ENCODE measurements at regions not wholly inside any gene's neighbourhood (a gene's known extent, or its start where the extent isn't known, plus 50 kb on each side); places are given as distances from the start of the nearest gene placed in this dataset.

DNA sequence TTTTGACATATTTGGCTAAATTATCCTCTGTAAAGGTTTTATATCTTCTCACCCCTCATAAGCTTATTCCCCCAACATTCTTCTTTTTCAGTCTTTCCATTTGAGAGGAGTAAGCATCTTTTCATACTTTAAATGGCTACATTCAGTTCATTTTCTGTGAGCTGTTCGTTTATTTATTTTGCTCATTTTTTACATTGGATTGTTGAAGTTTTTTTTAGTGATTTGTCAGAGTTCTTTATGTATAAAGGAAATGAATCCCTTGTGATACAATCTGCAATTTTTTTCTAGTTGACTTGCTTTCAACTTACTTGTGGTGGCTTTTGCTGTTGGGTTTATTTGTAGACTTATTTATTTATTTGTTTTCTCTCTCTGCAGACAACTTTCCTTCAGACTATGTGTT is 250.3 kb downstream of the DLEU7 start:
- TF ChIP-seq, protein P1, sequence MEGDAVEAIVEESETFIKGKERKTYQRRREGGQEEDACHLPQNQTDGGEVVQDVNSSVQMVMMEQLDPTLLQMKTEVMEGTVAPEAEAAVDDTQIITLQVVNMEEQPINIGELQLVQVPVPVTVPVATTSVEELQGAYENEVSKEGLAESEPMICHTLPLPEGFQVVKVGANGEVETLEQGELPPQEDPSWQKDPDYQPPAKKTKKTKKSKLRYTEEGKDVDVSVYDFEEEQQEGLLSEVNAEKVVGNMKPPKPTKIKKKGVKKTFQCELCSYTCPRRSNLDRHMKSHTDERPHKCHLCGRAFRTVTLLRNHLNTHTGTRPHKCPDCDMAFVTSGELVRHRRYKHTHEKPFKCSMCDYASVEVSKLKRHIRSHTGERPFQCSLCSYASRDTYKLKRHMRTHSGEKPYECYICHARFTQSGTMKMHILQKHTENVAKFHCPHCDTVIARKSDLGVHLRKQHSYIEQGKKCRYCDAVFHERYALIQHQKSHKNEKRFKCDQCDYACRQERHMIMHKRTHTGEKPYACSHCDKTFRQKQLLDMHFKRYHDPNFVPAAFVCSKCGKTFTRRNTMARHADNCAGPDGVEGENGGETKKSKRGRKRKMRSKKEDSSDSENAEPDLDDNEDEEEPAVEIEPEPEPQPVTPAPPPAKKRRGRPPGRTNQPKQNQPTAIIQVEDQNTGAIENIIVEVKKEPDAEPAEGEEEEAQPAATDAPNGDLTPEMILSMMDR (IDR thresholded peaks at IDR 0.05) = no peak
- TF ChIP-seq POLR2A (IDR thresholded peaks at IDR 0.05) = no peak

Measured in body of pancreas (tissue), 4 donors.